OCI-LY1 (cell line): ENCODE measurements at regions not wholly inside any gene's neighbourhood (a gene's known extent, or its start where the extent isn't known, plus 50 kb on each side); places are given as distances from the start of the nearest gene placed in this dataset.

Experiments
- CTCF ChIP-seq: fragments of 200-600 bp; sonication (generic), shearing (Covaris generic); IDR thresholded peaks from 2 replicates; pipeline ENCODE4 v1.5.1; 2017; ENCODE audit warnings: mild to moderate bottlenecking, antibody characterized with exemption, low read length, moderate library complexity, mixed read lengths
- EZH2 ChIP-seq: fragments of 200-600 bp; sonication (generic), shearing (Covaris generic); IDR thresholded peaks from 2 replicates; pipeline ENCODE4 v1.8.0; 2017; ENCODE audit warnings: borderline replicate concordance, mixed run types, mild to moderate bottlenecking, antibody characterized with exemption, low read length, moderate library complexity, mixed read lengths

DNA sequence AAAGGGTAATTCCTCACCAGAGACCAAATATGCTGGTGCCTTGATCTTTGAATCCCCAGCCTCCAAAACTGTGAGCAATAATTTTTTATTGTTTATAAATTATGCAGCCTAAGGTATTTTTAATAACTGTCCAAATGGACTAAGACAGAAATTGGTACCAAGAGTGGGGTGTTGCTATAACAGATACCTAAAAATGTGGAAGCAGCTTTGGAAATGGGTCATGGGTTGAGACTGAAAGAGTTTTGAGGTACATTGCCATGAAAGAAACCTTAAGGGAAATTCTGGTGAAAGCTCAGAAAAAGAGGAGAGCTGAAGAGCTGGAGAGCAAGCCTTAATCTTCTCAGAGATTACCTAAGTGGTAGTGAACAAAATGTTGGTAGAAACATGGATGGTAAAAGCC, 378.2 kb downstream of the NXPE2 start:
- no peak for TF ChIP-seq CTCF
- TF ChIP-seq EZH2 = no peak
